ES-I3 (cell line): ENCODE measurements at regions not wholly inside any gene's neighbourhood (a gene's known extent, or its start where the extent isn't known, plus 50 kb on each side); places are given as distances from the start of the nearest gene placed in this dataset.

ENCODE experiments used
- H3K36me3 ChIP-seq: 2 replicates; pipeline ENCODE4 v1.6.1; 2013; ENCODE audit warnings: mild to moderate bottlenecking, low read length, control low read depth, moderate library complexity; ENCODE audit not compliant: insufficient read depth
- H3K4me1 ChIP-seq: 2 replicates; pipeline ENCODE4 v1.6.1; 2013; ENCODE audit warnings: mild to moderate bottlenecking, control low read depth, low read length; ENCODE audit not compliant: insufficient read depth
- H3K9ac ChIP-seq: 2 replicates; pipeline ENCODE4 v1.6.1; 2013; ENCODE audit warnings: low read depth, mild to moderate bottlenecking, low read length, moderate library complexity
- H3K9me3 ChIP-seq: 2 replicates; pipeline ENCODE4 v1.6.1; 2013; ENCODE audit warnings: mild to moderate bottlenecking, low read length, moderate library complexity; ENCODE audit not compliant: control insufficient read depth, insufficient read depth

- Histone ChIP-seq H3K4me1 (no peaks in the 10 kb centered on the region), H3K9me3 (no peaks in the 10 kb centered on the region), H3K9ac (no peak overlapping the region), H3K36me3 (no peaks in the 10 kb centered on the region)
These were observed 451.3 kb downstream of the NTRK3 start for GRCh38 chr15:87805117-87805820.

- H3K36me3 ChIP-seq, result no peaks in the 10 kb centered on the region
- H3K9ac ChIP-seq, result no peak overlapping the region
- no peaks in the 10 kb centered on the region for H3K9me3 ChIP-seq
- no peaks in the 10 kb centered on the region for H3K4me1 ChIP-seq
These were observed 452.1 kb downstream of the NTRK3 start for GRCh38 chr15:87804451-87804850.

- Histone ChIP-seq H3K4me1 (no peaks in the 10 kb centered on the region), H3K9ac (no peak overlapping the region), H3K36me3 (no peaks in the 10 kb centered on the region), H3K9me3 (no peaks in the 10 kb centered on the region)
These were observed 456.7 kb downstream of the NTRK3 start for GRCh38 chr15:87799838-87800237.

- H3K9me3 ChIP-seq, result no peaks in the 10 kb centered on the region
- H3K9ac ChIP-seq, result no peak overlapping the region
- no peaks in the 10 kb centered on the region for H3K36me3 ChIP-seq
- no peaks in the 10 kb centered on the region for H3K4me1 ChIP-seq
These were observed 457.1 kb downstream of the NTRK3 start for GRCh38 chr15:87799428-87799827.

- no peaks in the 10 kb centered on the region for H3K9me3 ChIP-seq
- H3K36me3 ChIP-seq, result no peaks in the 10 kb centered on the region
- H3K9ac ChIP-seq, result no peak overlapping the region
- H3K4me1 ChIP-seq, result no peaks in the 10 kb centered on the region
These were observed 462.8 kb downstream of the NTRK3 start for GRCh38 chr15:87793725-87794124.

- Histone ChIP-seq H3K9me3 (no peaks in the 10 kb centered on the region), H3K36me3 (no peaks in the 10 kb centered on the region), H3K4me1 (no peaks in the 10 kb centered on the region), H3K9ac (no peak overlapping the region)
These were observed 464.1 kb downstream of the NTRK3 start for GRCh38 chr15:87792250-87793040.

GRCh38 chr15:87781959-87782625, 474.4 kb downstream of the NTRK3 start:
- Histone ChIP-seq H3K36me3 (no peaks in the 10 kb centered on the region), H3K9me3 (no peaks in the 10 kb centered on the region)

GRCh38 chr15:87779746-87780145, 476.8 kb downstream of the NTRK3 start:
- H3K9me3 ChIP-seq, result no peaks in the 10 kb centered on the region
- no peak overlapping the region for H3K9ac ChIP-seq
- H3K4me1 ChIP-seq, result no peaks in the 10 kb centered on the region
- no peaks in the 10 kb centered on the region for H3K36me3 ChIP-seq

More at GRCh38 chr15:87781959-87782625, 474.4 kb downstream of the NTRK3 start:
- Histone ChIP-seq H3K9ac (no peak overlapping the region), H3K4me1 (no peaks in the 10 kb centered on the region)

GRCh38 chr15:87778358-87778757, 478.2 kb downstream of the NTRK3 start:
- H3K9me3 ChIP-seq, result no peaks in the 10 kb centered on the region
- H3K36me3 ChIP-seq, result no peaks in the 10 kb centered on the region
- H3K9ac ChIP-seq, result no peak overlapping the region
- H3K4me1 ChIP-seq, result no peaks in the 10 kb centered on the region

- H3K4me1 ChIP-seq, result no peaks in the 10 kb centered on the region
- H3K9me3 ChIP-seq, result no peaks in the 10 kb centered on the region
- no peaks in the 10 kb centered on the region for H3K36me3 ChIP-seq
- no peak overlapping the region for H3K9ac ChIP-seq
These were observed 479.4 kb downstream of the NTRK3 start for GRCh38 chr15:87777054-87777561.

GRCh38 chr15:87767516-87767915, 489.0 kb downstream of the NTRK3 start:
- Histone ChIP-seq H3K9ac (no peak overlapping the region), H3K4me1 (peaks cover 7% of the 10 kb centered on the region; the same call in 1 of the 2 replicates), H3K9me3 (no peaks in the 10 kb centered on the region), H3K36me3 (no peaks in the 10 kb centered on the region)

GRCh38 chr15:87764461-87765240, 491.9 kb downstream of the NTRK3 start:
- no peaks in the 10 kb centered on the region for H3K36me3 ChIP-seq
- no peaks in the 10 kb centered on the region for H3K9me3 ChIP-seq
- peaks cover 7% of the 10 kb centered on the region; the same call in 1 of the 2 replicates for H3K4me1 ChIP-seq
- H3K9ac ChIP-seq, result no peak overlapping the region

GRCh38 chr15:87763837-87764236, 492.7 kb downstream of the NTRK3 start:
- Histone ChIP-seq H3K36me3 (no peaks in the 10 kb centered on the region), H3K4me1 (peaks cover 7% of the 10 kb centered on the region; the same call in 1 of the 2 replicates)

More at GRCh38 chr15:87763837-87764236, 492.7 kb downstream of the NTRK3 start:
- Histone ChIP-seq H3K9me3 (no peaks in the 10 kb centered on the region), H3K9ac (no peak overlapping the region)
